DND-41 (cell line): ENCODE measurements at regions not wholly inside any gene's neighbourhood (a gene's known extent, or its start where the extent isn't known, plus 50 kb on each side); places are given as distances from the start of the nearest gene placed in this dataset.
"Not testable (repeated sequence)": the region's sequence is repeated elsewhere in the genome, so short reads cannot be mapped to it uniquely, and the experiment has no call there.

Source experiments
- EZH2 ChIP-seq: IDR thresholded peaks from 3 replicates; pipeline ENCODE4 v1.6.1; 2012; ENCODE audit warnings: borderline replicate concordance, low read depth, mild to moderate bottlenecking, moderate library complexity, low read length, inconsistent platforms; ENCODE audit not compliant: severe bottlenecking
- TF ChIP-seq, protein P1 (sequence below): IDR thresholded peaks from 2 replicates; pipeline ENCODE4 v1.5.1; 2012; ENCODE audit warnings: borderline replicate concordance, low read length, moderate library complexity, mild to moderate bottlenecking; ENCODE audit not compliant: poor library complexity, severe bottlenecking; ENCODE audit errors: extremely low read depth

DNA sequence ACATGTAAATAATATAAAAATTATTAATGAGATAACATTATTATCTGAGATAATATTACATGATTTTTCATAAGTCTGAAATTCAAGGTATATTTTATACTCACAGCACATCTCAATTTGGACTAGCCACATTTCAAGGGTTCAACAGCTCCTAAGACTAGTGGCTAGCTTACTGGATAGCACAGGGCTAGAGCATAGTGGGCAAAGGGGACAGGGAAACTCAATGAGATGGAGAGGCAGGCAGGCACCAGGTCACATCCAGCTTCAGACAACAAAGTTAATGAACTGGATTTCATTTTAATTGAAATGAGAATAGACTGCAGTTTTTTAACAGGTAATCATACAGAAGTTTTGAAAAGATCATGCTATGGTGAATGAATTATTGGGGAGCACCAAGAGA, 137.4 kb downstream of the NBPF8 start:
- TF ChIP-seq, protein P1, sequence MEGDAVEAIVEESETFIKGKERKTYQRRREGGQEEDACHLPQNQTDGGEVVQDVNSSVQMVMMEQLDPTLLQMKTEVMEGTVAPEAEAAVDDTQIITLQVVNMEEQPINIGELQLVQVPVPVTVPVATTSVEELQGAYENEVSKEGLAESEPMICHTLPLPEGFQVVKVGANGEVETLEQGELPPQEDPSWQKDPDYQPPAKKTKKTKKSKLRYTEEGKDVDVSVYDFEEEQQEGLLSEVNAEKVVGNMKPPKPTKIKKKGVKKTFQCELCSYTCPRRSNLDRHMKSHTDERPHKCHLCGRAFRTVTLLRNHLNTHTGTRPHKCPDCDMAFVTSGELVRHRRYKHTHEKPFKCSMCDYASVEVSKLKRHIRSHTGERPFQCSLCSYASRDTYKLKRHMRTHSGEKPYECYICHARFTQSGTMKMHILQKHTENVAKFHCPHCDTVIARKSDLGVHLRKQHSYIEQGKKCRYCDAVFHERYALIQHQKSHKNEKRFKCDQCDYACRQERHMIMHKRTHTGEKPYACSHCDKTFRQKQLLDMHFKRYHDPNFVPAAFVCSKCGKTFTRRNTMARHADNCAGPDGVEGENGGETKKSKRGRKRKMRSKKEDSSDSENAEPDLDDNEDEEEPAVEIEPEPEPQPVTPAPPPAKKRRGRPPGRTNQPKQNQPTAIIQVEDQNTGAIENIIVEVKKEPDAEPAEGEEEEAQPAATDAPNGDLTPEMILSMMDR, result not testable (repeated sequence)
- not testable (repeated sequence) for TF ChIP-seq EZH2
